OCI-LY7 (cell line): ENCODE measurements at regions not wholly inside any gene's neighbourhood (a gene's known extent, or its start where the extent isn't known, plus 50 kb on each side); places are given as distances from the start of the nearest gene placed in this dataset.

Experiments used
- BruUV-seq: library from RNA; stranded (reverse); fragments of 400-500 nt; replicated peaks from 2 replicates; lab custom pipeline; 2021; lab: Mats Ljungman, UMichigan
- CTCF ChIA-PET: fragments of 300-600 bp; sonication (Branson Sonifier 250); formaldehyde crosslinking; loops from one replicate; lab custom pipeline; 2022; ENCODE audit warnings: antibody characterized with exemption; ENCODE audit not compliant: unreplicated experiment; lab: Charles Lee
- POLR2A ChIA-PET: fragments of 300-600 bp; sonication (Branson Sonifier 250); formaldehyde crosslinking; loops from one replicate; lab custom pipeline; 2022; ENCODE audit warnings: antibody characterized with exemption; lab: Charles Lee
- DNase-seq: peaks from one replicate; pipeline ENCODE4 v3.0.0-alpha.2; 2015; ENCODE audit warnings: low spot score
- H2AFZ ChIP-seq: fragments of 200-600 bp; sonication (generic), shearing (Covaris generic); 2 replicates; pipeline ENCODE4 v1.6.1; 2014; ENCODE audit warnings: mild to moderate bottlenecking, antibody characterized with exemption, low read length, moderate library complexity
- H3K27ac ChIP-seq: fragments of 200-600 bp; sonication (generic); 2 replicates; pipeline ENCODE4 v1.5.1; 2014; ENCODE audit warnings: mixed run types, low read depth, mild to moderate bottlenecking, moderate library complexity, low read length, inconsistent platforms; ENCODE audit not compliant: poor library complexity, severe bottlenecking
- H3K36me3 ChIP-seq: fragments of 200-600 bp; sonication (generic); 2 replicates; pipeline ENCODE4 v1.6.1; 2014; ENCODE audit warnings: mild to moderate bottlenecking, antibody characterized with exemption, low read length, moderate library complexity, mixed read lengths; ENCODE audit not compliant: insufficient read depth
- H3K4me1 ChIP-seq: fragments of 200-600 bp; sonication (generic); 2 replicates; pipeline ENCODE4 v1.5.1; 2014; ENCODE audit warnings: mild to moderate bottlenecking, low read length; ENCODE audit not compliant: insufficient read depth, poor library complexity, severe bottlenecking
- H3K4me2 ChIP-seq: fragments of 200-600 bp; sonication (generic); 2 replicates; pipeline ENCODE4 v1.6.1; 2014; ENCODE audit warnings: mild to moderate bottlenecking, low read length
- H3K4me3 ChIP-seq: fragments of 200-600 bp; sonication (generic); 2 replicates; pipeline ENCODE4 v1.5.1; 2014; ENCODE audit warnings: mild to moderate bottlenecking, low read depth, low read length; ENCODE audit not compliant: poor library complexity, severe bottlenecking
- H3K79me2 ChIP-seq: fragments of 200-600 bp; sonication (generic); 2 replicates; pipeline ENCODE4 v1.6.1; 2016; ENCODE audit warnings: low read depth, mild to moderate bottlenecking, low read length, moderate library complexity, mixed read lengths; ENCODE audit not compliant: insufficient read depth
- H3K9me2 ChIP-seq: fragments of 200-600 bp; sonication (generic); 2 replicates; pipeline ENCODE4 v1.6.1; 2016; ENCODE audit warnings: mild to moderate bottlenecking, low read length, mixed read lengths; ENCODE audit not compliant: insufficient read depth
- H3K9me3 ChIP-seq: fragments of 200-600 bp; sonication (generic); 2 replicates; pipeline ENCODE4 v1.6.1; 2014; ENCODE audit warnings: mild to moderate bottlenecking, mixed run types, low read length, mixed read lengths
- H4K20me1 ChIP-seq: fragments of 200-600 bp; sonication (generic); 2 replicates; pipeline ENCODE4 v1.6.1; 2014; ENCODE audit warnings: mild to moderate bottlenecking, antibody characterized with exemption, low read length, moderate library complexity, mixed read lengths; ENCODE audit not compliant: insufficient read depth
- CTCF ChIP-seq: fragments of 200-600 bp; sonication (generic); conservative IDR thresholded peaks from 2 replicates; pipeline ENCODE4 v1.5.1; 2014; ENCODE audit warnings: mild to moderate bottlenecking, antibody characterized with exemption, low read length, moderate library complexity, mixed read lengths
- EZH2phosphoT487 ChIP-seq: fragments of 200-600 bp; sonication (generic); IDR thresholded peaks from 2 replicates; pipeline ENCODE4 v1.6.1; 2018; ENCODE audit warnings: low read depth, borderline replicate concordance, mild to moderate bottlenecking, mixed run types, antibody characterized with exemption, low read length, moderate library complexity, mixed read lengths
- intact Hi-C: fragments of 100-400 bp; cut with micrococcal nuclease; formaldehyde crosslinking; loops from one replicate; pipeline ENCODE4 v1.10.0; 2022; ENCODE audit not compliant: unreplicated experiment

- Histone ChIP-seq H3K36me3 (no peaks in the 10 kb centered on the region), H3K4me2 (no peak overlapping the region), H2AFZ (no peak overlapping the region), H4K20me1 (no peaks in the 10 kb centered on the region; the same call in 1 of the 2 replicates), H3K9me3 (no peaks in the 10 kb centered on the region), H3K4me3 (no peak overlapping the region), H3K9me2 (no peaks in the 10 kb centered on the region), H3K4me1 (no peaks in the 10 kb centered on the region), H3K79me2 (no peaks in the 10 kb centered on the region), H3K27ac (no peak overlapping the region)
- TF ChIP-seq CTCF (no peak), EZH2phosphoT487 (no peak)
- ChIA-PET POLR2A (no interaction called here), CTCF (no interaction called here)
- no TSS peak for BruUV-seq
- DNase-seq, result no peak
- intact Hi-C loops, result no loop called here
These were observed 77.8 kb upstream of the CTTNBP2NL start for GRCh38 chr1:112318263-112318662.

GRCh38 chr1:112318698-112319370 lies 77.2 kb upstream of the CTTNBP2NL start:
- DNase-seq, result no peak

More at GRCh38 chr1:112318698-112319370, 77.2 kb upstream of the CTTNBP2NL start:
- Histone ChIP-seq H3K27ac (no peak overlapping the region), H3K9me2 (no peaks in the 10 kb centered on the region), H4K20me1 (no peaks in the 10 kb centered on the region; the same call in 1 of the 2 replicates), H3K79me2 (no peaks in the 10 kb centered on the region), H3K4me2 (no peak overlapping the region), H3K4me1 (no peaks in the 10 kb centered on the region), H3K9me3 (no peaks in the 10 kb centered on the region), H3K4me3 (no peak overlapping the region), H2AFZ (no peak overlapping the region), H3K36me3 (no peaks in the 10 kb centered on the region)
- CTCF ChIA-PET, result no interaction called here
- intact Hi-C loops, result no loop called here
- no TSS peak for BruUV-seq
- TF ChIP-seq EZH2phosphoT487 (no peak), CTCF (no peak)
- POLR2A ChIA-PET, result no interaction called here
